ENCODE measurements at regions not wholly inside any gene's neighbourhood (a gene's known extent, or its start where the extent isn't known, plus 50 kb on each side); places are given as distances from the start of the nearest gene placed in this dataset.
"Not testable (repeated sequence)": the region's sequence is repeated elsewhere in the genome, so short reads cannot be mapped to it uniquely, and the experiment has no call there.

GRCh38 chr11:64428693-64429092 is 69.7 kb downstream of the RPS6KA4 start:
- no peak overlapping the region for H3K9ac ChIP-seq (ENCODE audit: low read depth, low read length)
- H3K4me1 ChIP-seq (ENCODE audit: control insufficient read depth, insufficient read depth, low read length), result no peaks in the 10 kb centered on the region
- H3K36me3 ChIP-seq (ENCODE audit: control insufficient read depth, insufficient read depth, low read length), result no peaks in the 10 kb centered on the region
- no peak overlapping the region for H3K4me3 ChIP-seq (ENCODE audit: low read depth, low read length)
- H3K27ac ChIP-seq (ENCODE audit: low read depth, low read length), result no peak overlapping the region
- no peaks in the 10 kb centered on the region for H3K9me3 ChIP-seq (ENCODE audit: control insufficient read depth, insufficient read depth, low read length)
- no peaks in the 10 kb centered on the region for H3K27me3 ChIP-seq (ENCODE audit: control insufficient read depth, insufficient read depth, low read length)

GRCh38 chr11:64429970-64430369 is 71.0 kb downstream of the RPS6KA4 start:
- no peaks in the 10 kb centered on the region for H3K4me1 ChIP-seq (ENCODE audit: control insufficient read depth, insufficient read depth, low read length)
- no peaks in the 10 kb centered on the region for H3K27me3 ChIP-seq (ENCODE audit: control insufficient read depth, insufficient read depth, low read length)

GRCh38 chr11:64430645-64431044 is 71.7 kb downstream of the RPS6KA4 start:
- Histone ChIP-seq H3K9ac (ENCODE audit: low read depth, low read length) (no peak overlapping the region), H3K4me1 (ENCODE audit: control insufficient read depth, insufficient read depth, low read length) (no peaks in the 10 kb centered on the region), H3K36me3 (ENCODE audit: control insufficient read depth, insufficient read depth, low read length) (no peaks in the 10 kb centered on the region), H3K27ac (ENCODE audit: low read depth, low read length) (no peak overlapping the region), H3K4me3 (ENCODE audit: low read depth, low read length) (no peak overlapping the region), H3K9me3 (ENCODE audit: control insufficient read depth, insufficient read depth, low read length) (no peaks in the 10 kb centered on the region), H3K27me3 (ENCODE audit: control insufficient read depth, insufficient read depth, low read length) (no peaks in the 10 kb centered on the region)

More at GRCh38 chr11:64429970-64430369, 71.0 kb downstream of the RPS6KA4 start:
- Histone ChIP-seq H3K36me3 (ENCODE audit: control insufficient read depth, insufficient read depth, low read length) (no peaks in the 10 kb centered on the region), H3K27ac (ENCODE audit: low read depth, low read length) (no peak overlapping the region), H3K9ac (ENCODE audit: low read depth, low read length) (no peak overlapping the region), H3K4me3 (ENCODE audit: low read depth, low read length) (no peak overlapping the region), H3K9me3 (ENCODE audit: control insufficient read depth, insufficient read depth, low read length) (no peaks in the 10 kb centered on the region)

- no peaks in the 10 kb centered on the region for H3K36me3 ChIP-seq (ENCODE audit: control insufficient read depth, insufficient read depth, low read length)
- H3K27me3 ChIP-seq (ENCODE audit: control insufficient read depth, insufficient read depth, low read length), result no peaks in the 10 kb centered on the region
These were observed 77.0 kb downstream of the RPS6KA4 start for GRCh38 chr11:64436000-64436399.

GRCh38 chr11:64437426-64437825 is 78.5 kb downstream of the RPS6KA4 start:
- H3K4me3 ChIP-seq (ENCODE audit: low read depth, low read length), result no peak overlapping the region
- no peaks in the 10 kb centered on the region for H3K9me3 ChIP-seq (ENCODE audit: control insufficient read depth, insufficient read depth, low read length)
- no peaks in the 10 kb centered on the region for H3K36me3 ChIP-seq (ENCODE audit: control insufficient read depth, insufficient read depth, low read length)
- peaks cover 9% of the 10 kb centered on the region; the same call in 1 of the 2 replicates for H3K27me3 ChIP-seq (ENCODE audit: control insufficient read depth, insufficient read depth, low read length)
- H3K4me1 ChIP-seq (ENCODE audit: control insufficient read depth, insufficient read depth, low read length), result no peaks in the 10 kb centered on the region
- H3K27ac ChIP-seq (ENCODE audit: low read depth, low read length), result no peak overlapping the region
- H3K9ac ChIP-seq (ENCODE audit: low read depth, low read length), result no peak overlapping the region

More at GRCh38 chr11:64436000-64436399, 77.0 kb downstream of the RPS6KA4 start:
- no peak overlapping the region for H3K4me3 ChIP-seq (ENCODE audit: low read depth, low read length)
- H3K9me3 ChIP-seq (ENCODE audit: control insufficient read depth, insufficient read depth, low read length), result no peaks in the 10 kb centered on the region
- no peak overlapping the region for H3K9ac ChIP-seq (ENCODE audit: low read depth, low read length)
- no peaks in the 10 kb centered on the region for H3K4me1 ChIP-seq (ENCODE audit: control insufficient read depth, insufficient read depth, low read length)
- no peak overlapping the region for H3K27ac ChIP-seq (ENCODE audit: low read depth, low read length)

- Histone ChIP-seq H3K9ac (ENCODE audit: low read depth, low read length) (no peak overlapping the region), H3K9me3 (ENCODE audit: control insufficient read depth, insufficient read depth, low read length) (no peaks in the 10 kb centered on the region), H3K27me3 (ENCODE audit: control insufficient read depth, insufficient read depth, low read length) (peaks cover 9% of the 10 kb centered on the region; the same call in 1 of the 2 replicates), H3K4me3 (ENCODE audit: low read depth, low read length) (no peak overlapping the region), H3K4me1 (ENCODE audit: control insufficient read depth, insufficient read depth, low read length) (no peaks in the 10 kb centered on the region), H3K27ac (ENCODE audit: low read depth, low read length) (no peak overlapping the region), H3K36me3 (ENCODE audit: control insufficient read depth, insufficient read depth, low read length) (no peaks in the 10 kb centered on the region)
These were observed 80.2 kb downstream of the RPS6KA4 start for GRCh38 chr11:64438986-64439771.

GRCh38 chr11:64439772-64440491 is 81.0 kb downstream of the RPS6KA4 start:
- H3K27ac ChIP-seq (ENCODE audit: low read depth, low read length), result not testable (repeated sequence)

GRCh38 chr11:64441127-64441526 is 82.2 kb downstream of the RPS6KA4 start:
- Histone ChIP-seq H3K4me3 (ENCODE audit: low read depth, low read length) (no peak overlapping the region), H3K9ac (ENCODE audit: low read depth, low read length) (no peak overlapping the region), H3K36me3 (ENCODE audit: control insufficient read depth, insufficient read depth, low read length) (no peaks in the 10 kb centered on the region), H3K27me3 (ENCODE audit: control insufficient read depth, insufficient read depth, low read length) (peaks cover 9% of the 10 kb centered on the region; the same call in 1 of the 2 replicates), H3K27ac (ENCODE audit: low read depth, low read length) (no peak overlapping the region), H3K4me1 (ENCODE audit: control insufficient read depth, insufficient read depth, low read length) (no peaks in the 10 kb centered on the region), H3K9me3 (ENCODE audit: control insufficient read depth, insufficient read depth, low read length) (no peaks in the 10 kb centered on the region)

More at GRCh38 chr11:64439772-64440491, 81.0 kb downstream of the RPS6KA4 start:
- H3K9me3 ChIP-seq (ENCODE audit: control insufficient read depth, insufficient read depth, low read length); H3K9ac ChIP-seq (ENCODE audit: low read depth, low read length); H3K4me1 ChIP-seq (ENCODE audit: control insufficient read depth, insufficient read depth, low read length); H3K27me3 ChIP-seq (ENCODE audit: control insufficient read depth, insufficient read depth, low read length); H3K36me3 ChIP-seq (ENCODE audit: control insufficient read depth, insufficient read depth, low read length); H3K4me3 ChIP-seq (ENCODE audit: low read depth, low read length): not testable (repeated sequence)

GRCh38 chr11:64443001-64443400 is 84.0 kb downstream of the RPS6KA4 start:
- no peaks in the 10 kb centered on the region for H3K9me3 ChIP-seq (ENCODE audit: control insufficient read depth, insufficient read depth, low read length)
- H3K9ac ChIP-seq (ENCODE audit: low read depth, low read length), result no peak overlapping the region
- no peak overlapping the region for H3K27ac ChIP-seq (ENCODE audit: low read depth, low read length)
- H3K4me1 ChIP-seq (ENCODE audit: control insufficient read depth, insufficient read depth, low read length), result no peaks in the 10 kb centered on the region
- H3K4me3 ChIP-seq (ENCODE audit: low read depth, low read length), result no peak overlapping the region
- peaks cover 9% of the 10 kb centered on the region; the same call in 1 of the 2 replicates for H3K27me3 ChIP-seq (ENCODE audit: control insufficient read depth, insufficient read depth, low read length)
- no peaks in the 10 kb centered on the region for H3K36me3 ChIP-seq (ENCODE audit: control insufficient read depth, insufficient read depth, low read length)

GRCh38 chr11:64444838-64445441 is 86.0 kb downstream of the RPS6KA4 start:
- Histone ChIP-seq H3K4me3 (ENCODE audit: low read depth, low read length) (no peak overlapping the region), H3K4me1 (ENCODE audit: control insufficient read depth, insufficient read depth, low read length) (peaks cover 6% of the 10 kb centered on the region), H3K27ac (ENCODE audit: low read depth, low read length) (no peak overlapping the region), H3K9me3 (ENCODE audit: control insufficient read depth, insufficient read depth, low read length) (no peaks in the 10 kb centered on the region), H3K27me3 (ENCODE audit: control insufficient read depth, insufficient read depth, low read length) (peaks cover 21% of the 10 kb centered on the region), H3K36me3 (ENCODE audit: control insufficient read depth, insufficient read depth, low read length) (no peaks in the 10 kb centered on the region), H3K9ac (ENCODE audit: low read depth, low read length) (no peak overlapping the region)

GRCh38 chr11:64445651-64446050 is 86.7 kb downstream of the RPS6KA4 start:
- H3K27ac ChIP-seq (ENCODE audit: low read depth, low read length), result no peak overlapping the region
- H3K4me1 ChIP-seq (ENCODE audit: control insufficient read depth, insufficient read depth, low read length), result peaks cover 6% of the 10 kb centered on the region
- peaks cover 21% of the 10 kb centered on the region for H3K27me3 ChIP-seq (ENCODE audit: control insufficient read depth, insufficient read depth, low read length)

More at GRCh38 chr11:64445651-64446050, 86.7 kb downstream of the RPS6KA4 start:
- Histone ChIP-seq H3K9ac (ENCODE audit: low read depth, low read length) (no peak overlapping the region), H3K9me3 (ENCODE audit: control insufficient read depth, insufficient read depth, low read length) (no peaks in the 10 kb centered on the region), H3K36me3 (ENCODE audit: control insufficient read depth, insufficient read depth, low read length) (no peaks in the 10 kb centered on the region), H3K4me3 (ENCODE audit: low read depth, low read length) (no peak overlapping the region)

Measured in HUES48 (cell line).